PC-3 (cell line): ENCODE measurements at regions not wholly inside any gene's neighbourhood (a gene's known extent, or its start where the extent isn't known, plus 50 kb on each side); places are given as distances from the start of the nearest gene placed in this dataset.

Experiments used
- CTCF ChIP-seq: fragments of 300-600 bp; sonication (generic); conservative IDR thresholded peaks from 2 replicates; pipeline ENCODE4 v1.5.1; 2017; ENCODE audit warnings: antibody characterized with exemption, low read depth, mild to moderate bottlenecking, low read length
- EZH2 ChIP-seq: fragments of 300-600 bp; sonication (generic); IDR thresholded peaks from one replicate; pipeline ENCODE4 v1.6.1; 2017; ENCODE audit warnings: antibody characterized with exemption, mild to moderate bottlenecking, low read length; ENCODE audit not compliant: unreplicated experiment

- no peak for TF ChIP-seq CTCF
- no peak for TF ChIP-seq EZH2
These were observed 414.8 kb upstream of the MGAT4C start for GRCh38 chr12:86670986-86671385.
